Vagina (tissue), 2 donors: ENCODE measurements at regions not wholly inside any gene's neighbourhood (a gene's known extent, or its start where the extent isn't known, plus 50 kb on each side); places are given as distances from the start of the nearest gene placed in this dataset.

Experiments
- CTCF ChIP-seq, 3 experiments: fragments of 450-650 bp in 2 of 3; fragments of 200-600 bp in 1 of 3; sonication (generic) in 1 of 3; IDR thresholded peaks; one replicate each; pipeline ENCODE4 v1.5.1; 2017 to 2019; ENCODE audit warnings: antibody characterized with exemption in 3 of 3, mild to moderate bottlenecking in 2 of 3, moderate library complexity in 2 of 3
- POLR2A ChIP-seq, 2 donors: fragments of 450-650 bp; IDR thresholded peaks; one replicate each; pipeline ENCODE4 v1.6.1; 2017; ENCODE audit warnings: antibody characterized with exemption in 2 of 2, mild to moderate bottlenecking in 2 of 2, moderate library complexity in 2 of 2
- POLR2AphosphoS5 ChIP-seq, 2 donors: sonication (generic); formaldehyde crosslinking; IDR thresholded peaks; one replicate each; pipeline ENCODE4 v1.9.0; 2017; ENCODE audit warnings: antibody characterized with exemption in 2 of 2, mild to moderate bottlenecking in 2 of 2, low read depth in 1 of 2; ENCODE audit not compliant: insufficient read depth in 1 of 2

- TF ChIP-seq CTCF (IDR thresholded peaks at IDR 0.05): no peak
- no peak for TF ChIP-seq POLR2A (IDR thresholded peaks at IDR 0.05)
- TF ChIP-seq POLR2AphosphoS5 (IDR thresholded peaks at IDR 0.05; ENCODE audit: insufficient read depth in 1 of 2, low read depth in 1 of 2): no peak
Measured at GRCh38 chr2:176820371-176820932, 392.1 kb upstream of the HNRNPA3 start.
